ENCODE measurements at regions not wholly inside any gene's neighbourhood (a gene's known extent, or its start where the extent isn't known, plus 50 kb on each side); places are given as distances from the start of the nearest gene placed in this dataset.

DNA sequence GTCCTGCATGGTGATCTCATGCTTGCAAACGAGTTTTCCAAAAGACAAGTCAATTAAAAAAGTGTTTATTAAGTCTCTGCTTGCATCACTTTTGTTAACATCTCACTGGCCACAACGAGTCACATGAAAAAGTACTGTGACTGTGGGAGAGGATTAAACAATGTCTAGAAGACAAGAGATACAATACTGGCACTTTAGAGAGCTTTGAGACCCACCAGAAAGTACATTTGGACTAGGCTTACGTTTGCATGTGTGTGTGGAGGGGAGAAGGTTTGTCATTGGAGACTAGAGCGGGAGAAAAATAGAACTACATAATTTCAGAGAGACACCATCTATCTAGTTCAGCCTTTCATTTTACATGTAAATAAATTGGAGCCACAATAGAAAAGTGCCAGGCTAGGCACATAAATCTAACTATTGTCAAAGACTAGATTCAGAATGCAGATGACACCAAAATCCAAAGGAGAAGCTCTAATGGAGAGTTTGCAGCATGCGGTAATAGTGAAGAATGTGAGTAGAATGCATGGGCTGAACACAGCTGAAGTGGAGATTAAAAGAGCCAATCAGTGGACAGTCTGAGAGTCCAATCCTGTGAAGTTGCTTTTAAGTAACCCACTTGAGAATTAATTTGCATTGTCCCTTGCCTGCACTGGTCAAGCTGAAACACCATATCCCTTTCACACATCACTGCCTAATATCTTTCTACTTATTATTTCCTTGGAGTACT is 977.4 kb upstream of the FAT3 start:
- intact Hi-C loops (cut with micrococcal nuclease), result no loop called here
- Mint-ChIP-seq H3K9me3 (no peaks in the 10 kb centered on the region), H3K4me1 (ENCODE audit: low read depth) (no peaks in the 10 kb centered on the region), H3K4me3 (ENCODE audit: low read depth) (no peak overlapping the region), H3K27ac (no peak overlapping the region), H3K36me3 (ENCODE audit: low read depth) (no peaks in the 10 kb centered on the region), H3K27me3 (ENCODE audit: low read depth) (no peaks in the 10 kb centered on the region)
- DNase-seq (ENCODE audit: low spot score), result no peak

DNA sequence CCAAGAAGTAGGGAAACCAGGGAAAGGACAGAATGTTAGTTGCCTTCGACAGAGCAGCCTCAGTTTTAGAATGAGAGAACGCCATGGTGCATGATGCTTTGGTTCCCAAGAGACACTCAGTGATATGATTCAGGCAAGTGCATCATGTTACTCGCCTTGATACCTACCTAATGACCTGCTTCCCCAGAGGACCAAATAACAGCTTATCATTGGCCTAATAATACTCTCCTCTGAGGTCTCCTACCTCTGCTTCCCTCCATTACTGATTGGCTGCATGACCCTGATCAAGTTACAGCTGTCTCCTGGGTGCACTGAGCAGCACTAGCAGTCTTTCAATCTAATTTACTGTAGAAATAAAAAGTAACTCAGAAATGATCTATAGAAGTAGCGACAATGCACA is 979.7 kb upstream of the FAT3 start:
- Mint-ChIP-seq H3K27ac (no peak overlapping the region), H3K27me3 (ENCODE audit: low read depth) (no peaks in the 10 kb centered on the region), H3K4me1 (ENCODE audit: low read depth) (no peaks in the 10 kb centered on the region), H3K4me3 (ENCODE audit: low read depth) (no peak overlapping the region), H3K9me3 (no peaks in the 10 kb centered on the region), H3K36me3 (ENCODE audit: low read depth) (no peaks in the 10 kb centered on the region)
- DNase-seq (ENCODE audit: low spot score), result no peak
- intact Hi-C loops (cut with micrococcal nuclease), result no loop called here

DNA sequence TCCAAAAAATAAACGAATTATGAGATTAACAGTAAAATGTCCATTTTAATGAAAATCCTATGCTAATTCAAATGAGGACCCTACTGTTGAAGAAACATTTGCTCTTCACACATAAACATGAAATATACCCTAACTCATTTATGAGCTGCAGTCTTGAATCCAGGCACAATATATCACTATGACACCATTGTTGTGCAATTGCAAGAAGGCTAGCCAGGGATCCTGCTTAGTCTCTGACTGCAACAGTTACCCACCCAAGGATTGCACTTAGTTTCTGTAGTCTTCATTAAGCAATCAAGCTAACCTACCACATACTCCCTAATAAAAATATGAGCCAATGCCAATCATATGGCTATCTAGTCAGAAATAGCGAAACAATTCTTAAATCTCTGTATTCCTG is 981.0 kb upstream of the FAT3 start:
- no peaks in the 10 kb centered on the region for H3K9me3 Mint-ChIP-seq
- DNase-seq (ENCODE audit: low spot score), result no peak
- H3K27ac Mint-ChIP-seq, result no peak overlapping the region
- H3K4me3 Mint-ChIP-seq (ENCODE audit: low read depth), result no peak overlapping the region
- H3K36me3 Mint-ChIP-seq (ENCODE audit: low read depth), result no peaks in the 10 kb centered on the region
- no peaks in the 10 kb centered on the region for H3K4me1 Mint-ChIP-seq (ENCODE audit: low read depth)
- H3K27me3 Mint-ChIP-seq (ENCODE audit: low read depth), result no peaks in the 10 kb centered on the region
- intact Hi-C loops (cut with micrococcal nuclease), result no loop called here

DNA sequence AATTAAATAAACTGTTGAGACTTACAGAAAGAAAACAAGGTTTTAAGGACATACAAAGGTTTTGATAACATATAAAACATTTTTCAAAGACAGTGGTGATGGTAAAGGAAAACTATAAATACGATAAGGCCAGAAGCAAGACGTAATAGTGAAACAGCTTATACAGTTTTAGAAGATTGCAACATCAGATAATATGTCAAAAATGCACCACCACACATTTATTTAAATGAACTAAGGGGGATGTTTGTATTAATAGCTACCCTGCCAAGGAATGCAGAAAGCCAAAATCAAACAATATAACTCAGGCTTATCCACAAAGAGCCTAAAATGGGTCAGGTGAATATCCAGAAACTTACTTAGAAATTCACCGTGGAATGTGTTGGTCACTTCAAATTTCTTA is 981.6 kb upstream of the FAT3 start:
- H3K27me3 Mint-ChIP-seq (ENCODE audit: low read depth), result no peaks in the 10 kb centered on the region
- no peak overlapping the region for H3K4me3 Mint-ChIP-seq (ENCODE audit: low read depth)
- no peaks in the 10 kb centered on the region for H3K36me3 Mint-ChIP-seq (ENCODE audit: low read depth)
- no peaks in the 10 kb centered on the region for H3K9me3 Mint-ChIP-seq
- H3K27ac Mint-ChIP-seq, result no peak overlapping the region
- intact Hi-C loops (cut with micrococcal nuclease), result no loop called here
- DNase-seq (ENCODE audit: low spot score), result no peak
- no peaks in the 10 kb centered on the region for H3K4me1 Mint-ChIP-seq (ENCODE audit: low read depth)

DNA sequence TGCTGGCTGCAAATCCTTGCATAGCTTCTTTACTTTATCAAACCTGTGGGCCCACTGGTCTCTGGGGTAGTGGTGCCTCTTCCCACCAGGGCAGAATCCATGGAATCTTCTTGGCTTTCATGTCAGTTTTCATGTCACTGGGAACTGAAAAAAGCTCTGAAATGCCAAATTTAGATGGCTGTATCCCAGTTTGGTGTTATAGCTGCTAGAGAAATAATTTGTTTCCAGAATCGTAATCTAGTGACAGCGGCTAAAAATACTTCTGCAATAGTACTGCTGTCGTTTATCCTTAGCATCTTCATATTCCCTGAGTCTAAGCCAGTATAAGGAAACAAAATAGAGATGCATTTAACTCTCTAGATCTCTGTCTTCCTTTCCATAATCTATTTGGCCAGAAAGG is 983.4 kb upstream of the FAT3 start:
- H3K36me3 Mint-ChIP-seq (ENCODE audit: low read depth), result no peaks in the 10 kb centered on the region
- H3K9me3 Mint-ChIP-seq, result no peaks in the 10 kb centered on the region
- no peak overlapping the region for H3K27ac Mint-ChIP-seq
- no peaks in the 10 kb centered on the region for H3K4me1 Mint-ChIP-seq (ENCODE audit: low read depth)
- no peak for DNase-seq (ENCODE audit: low spot score)
- intact Hi-C loops (cut with micrococcal nuclease), result no loop called here
- no peaks in the 10 kb centered on the region for H3K27me3 Mint-ChIP-seq (ENCODE audit: low read depth)
- H3K4me3 Mint-ChIP-seq (ENCODE audit: low read depth), result no peak overlapping the region

DNA sequence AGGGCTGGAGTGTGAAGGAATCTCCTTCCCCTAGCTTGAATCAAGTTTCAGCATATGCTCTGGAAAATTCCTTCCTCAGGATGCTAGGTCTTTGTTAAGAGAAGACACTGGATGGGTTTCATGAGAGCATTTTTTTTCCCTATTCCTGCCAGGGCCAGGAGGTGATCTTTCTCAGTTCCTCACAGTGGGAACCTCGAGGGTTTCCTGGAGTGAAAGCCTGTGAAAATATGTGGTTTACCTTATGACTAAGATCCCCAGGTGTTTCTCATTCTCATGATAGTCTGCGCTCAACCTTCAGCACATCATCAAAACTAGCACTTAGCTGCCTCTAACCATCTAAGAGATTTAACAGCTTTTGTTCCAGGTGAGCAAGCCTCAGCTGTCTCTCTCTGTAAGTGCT is 985.3 kb upstream of the FAT3 start:
- intact Hi-C loops (cut with micrococcal nuclease), result no loop called here
- Mint-ChIP-seq H3K36me3 (ENCODE audit: low read depth) (no peaks in the 10 kb centered on the region), H3K4me3 (ENCODE audit: low read depth) (no peak overlapping the region), H3K27me3 (ENCODE audit: low read depth) (no peaks in the 10 kb centered on the region), H3K4me1 (ENCODE audit: low read depth) (no peaks in the 10 kb centered on the region), H3K9me3 (no peaks in the 10 kb centered on the region), H3K27ac (no peak overlapping the region)
- DNase-seq (ENCODE audit: low spot score), result no peak

DNA sequence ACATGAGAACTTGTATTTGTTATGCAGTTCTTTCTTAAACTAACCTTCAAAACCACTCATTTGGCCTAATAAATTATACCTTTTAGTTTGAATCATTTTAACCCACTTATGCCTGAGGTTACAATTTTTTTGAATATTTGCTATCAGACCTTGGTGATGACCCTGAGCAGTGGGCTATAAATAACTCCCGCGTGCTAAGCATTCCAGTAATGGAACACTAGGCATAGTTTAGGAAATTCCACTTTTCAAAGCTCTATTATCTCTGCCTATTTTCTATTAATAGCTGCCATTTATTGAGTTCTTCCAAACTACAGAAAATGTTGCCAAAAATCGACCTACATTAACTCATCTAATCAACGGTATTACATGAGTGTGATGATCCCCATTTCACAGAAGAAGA is 993.4 kb upstream of the FAT3 start:
- H3K9me3 Mint-ChIP-seq, result peaks cover 6% of the 10 kb centered on the region
- no peaks in the 10 kb centered on the region for H3K36me3 Mint-ChIP-seq (ENCODE audit: low read depth)
- no peaks in the 10 kb centered on the region for H3K4me1 Mint-ChIP-seq (ENCODE audit: low read depth)
- intact Hi-C loops (cut with micrococcal nuclease), result no loop called here
- H3K27ac Mint-ChIP-seq, result no peak overlapping the region
- DNase-seq (ENCODE audit: low spot score), result no peak
- H3K27me3 Mint-ChIP-seq (ENCODE audit: low read depth), result no peaks in the 10 kb centered on the region
- no peak overlapping the region for H3K4me3 Mint-ChIP-seq (ENCODE audit: low read depth)

DNA sequence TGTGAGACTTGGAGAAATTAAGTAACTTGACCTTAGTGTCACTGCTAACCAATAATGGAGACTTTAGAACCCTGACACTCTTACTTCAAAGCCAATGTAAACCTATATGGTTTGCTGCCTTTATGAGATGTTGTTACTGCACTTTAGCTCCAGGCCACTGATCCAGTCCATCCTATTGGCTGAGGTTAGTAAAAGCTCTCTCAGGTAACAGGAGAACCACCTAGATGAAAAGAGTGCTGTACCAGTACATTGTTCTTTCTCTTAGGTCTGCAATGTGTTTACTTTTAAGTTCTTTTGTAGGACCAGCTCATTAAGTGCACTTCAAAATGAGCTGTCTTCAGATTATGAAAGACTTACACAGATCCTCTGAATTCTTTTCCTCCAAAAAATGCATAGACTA is 994.0 kb upstream of the FAT3 start:
- Mint-ChIP-seq H3K4me1 (ENCODE audit: low read depth) (no peaks in the 10 kb centered on the region), H3K9me3 (peaks cover 6% of the 10 kb centered on the region), H3K27me3 (ENCODE audit: low read depth) (no peaks in the 10 kb centered on the region), H3K36me3 (ENCODE audit: low read depth) (no peaks in the 10 kb centered on the region), H3K27ac (no peak overlapping the region), H3K4me3 (ENCODE audit: low read depth) (no peak overlapping the region)
- no peak for DNase-seq (ENCODE audit: low spot score)
- intact Hi-C loops (cut with micrococcal nuclease), result no loop called here

DNA sequence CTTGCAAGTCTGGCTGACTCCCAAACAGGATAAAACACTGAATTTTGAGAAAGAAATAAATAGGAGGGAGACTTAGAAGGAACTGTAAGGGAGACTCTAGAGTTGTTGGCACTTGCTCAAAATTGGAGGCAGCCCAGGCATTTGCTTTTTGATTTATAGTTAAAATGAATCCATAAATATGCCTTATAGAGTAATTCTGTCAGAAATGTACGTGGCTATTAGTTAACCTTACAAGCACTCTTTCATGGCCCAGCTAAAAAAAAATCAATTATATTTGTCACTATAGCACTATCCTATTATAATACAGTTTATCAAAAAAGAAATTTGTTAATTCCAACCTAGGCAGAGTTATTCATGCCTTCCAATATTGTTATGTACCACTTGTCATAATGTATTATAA is 1000.0 kb upstream of the CHORDC1 start:
- Mint-ChIP-seq H3K4me3 (ENCODE audit: low read depth) (no peak overlapping the region), H3K36me3 (ENCODE audit: low read depth) (no peaks in the 10 kb centered on the region), H3K27me3 (ENCODE audit: low read depth) (no peaks in the 10 kb centered on the region), H3K27ac (no peak overlapping the region), H3K4me1 (ENCODE audit: low read depth) (no peaks in the 10 kb centered on the region), H3K9me3 (peaks cover 9% of the 10 kb centered on the region)
- no peak for DNase-seq (ENCODE audit: low spot score)
- intact Hi-C loops (cut with micrococcal nuclease), result no loop called here

DNA sequence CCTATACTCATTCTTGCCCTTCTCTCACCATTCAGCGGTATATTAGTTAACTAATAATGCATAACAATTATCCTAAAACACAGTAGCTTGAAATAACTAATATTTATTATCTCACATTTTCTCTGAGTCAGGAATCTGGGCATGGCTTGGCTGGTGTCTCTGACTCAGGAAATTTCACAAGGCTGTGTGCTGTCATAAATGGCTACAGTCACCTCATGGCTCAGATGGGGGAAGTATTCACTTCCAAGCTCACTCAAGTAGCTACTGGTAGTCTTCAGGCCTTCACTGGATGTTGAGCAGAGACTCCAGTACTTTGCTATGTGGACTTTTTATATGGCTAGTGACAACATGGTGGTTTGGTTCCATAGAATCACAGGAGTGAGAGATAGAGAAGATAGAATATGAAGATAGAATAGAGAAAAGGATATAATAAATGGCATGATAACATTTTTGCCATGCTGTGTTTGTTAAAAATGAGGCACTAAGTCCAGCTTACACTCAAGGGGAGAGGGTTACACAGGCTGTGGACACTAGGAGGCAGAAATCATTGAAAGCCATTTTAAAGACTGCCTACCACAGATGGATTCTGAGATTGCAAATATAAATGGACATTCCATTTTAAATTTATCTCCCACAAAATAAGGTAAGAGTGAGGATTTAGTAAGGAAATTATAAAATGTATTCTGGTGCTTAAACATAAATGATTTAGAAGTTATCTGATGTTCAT is 997.8 kb upstream of the CHORDC1 start:
- Mint-ChIP-seq H3K4me1 (ENCODE audit: low read depth) (no peaks in the 10 kb centered on the region), H3K9me3 (peaks cover 5% of the 10 kb centered on the region), H3K36me3 (ENCODE audit: low read depth) (no peaks in the 10 kb centered on the region), H3K4me3 (ENCODE audit: low read depth) (no peak overlapping the region), H3K27ac (no peak overlapping the region), H3K27me3 (ENCODE audit: low read depth) (no peaks in the 10 kb centered on the region)
- no peak for DNase-seq (ENCODE audit: low spot score)
- intact Hi-C loops (cut with micrococcal nuclease), result no loop called here

DNA sequence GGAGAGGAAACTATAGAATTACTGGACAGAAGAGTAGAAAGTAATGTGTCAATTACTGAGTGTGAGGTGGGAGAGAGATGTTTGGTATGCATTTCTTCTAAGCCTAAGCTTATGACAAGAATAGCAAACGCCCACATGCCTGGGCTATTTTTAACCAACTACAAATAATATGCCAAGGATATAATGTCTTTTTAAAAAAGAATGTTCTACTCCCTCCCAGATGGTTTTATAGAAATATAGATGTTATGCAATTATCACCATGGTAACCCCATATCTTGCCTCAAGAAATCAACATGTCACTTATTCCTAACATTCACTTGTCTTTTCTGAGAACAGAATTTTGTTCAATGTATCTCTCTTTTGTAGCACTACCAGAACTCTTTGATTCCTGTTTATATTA is 996.7 kb upstream of the CHORDC1 start:
- intact Hi-C loops (cut with micrococcal nuclease), result no loop called here
- Mint-ChIP-seq H3K27ac (no peak overlapping the region), H3K4me1 (ENCODE audit: low read depth) (no peaks in the 10 kb centered on the region), H3K4me3 (ENCODE audit: low read depth) (no peak overlapping the region), H3K36me3 (ENCODE audit: low read depth) (no peaks in the 10 kb centered on the region), H3K9me3 (peaks cover 5% of the 10 kb centered on the region), H3K27me3 (ENCODE audit: low read depth) (no peaks in the 10 kb centered on the region)
- no peak for DNase-seq (ENCODE audit: low spot score)

DNA sequence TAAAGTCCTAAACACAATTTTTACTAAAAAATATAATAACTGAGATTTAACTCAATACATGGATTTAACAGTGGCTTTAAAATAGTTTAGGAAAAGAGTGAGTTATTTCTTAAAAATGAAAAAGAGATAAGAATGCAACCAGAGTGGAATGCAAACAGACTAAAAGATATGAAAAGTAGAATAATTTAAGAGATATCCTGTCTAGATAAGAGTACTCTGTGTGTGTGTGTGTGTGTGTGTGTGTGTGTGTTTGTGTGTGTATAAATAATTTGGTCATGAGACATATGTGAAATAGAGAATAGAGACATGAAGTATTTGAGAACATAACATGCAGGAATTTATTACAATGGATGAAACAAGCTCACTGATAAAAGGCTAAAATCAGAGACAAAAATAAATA is 986.9 kb upstream of the CHORDC1 start:
- H3K4me3 Mint-ChIP-seq (ENCODE audit: low read depth), result no peak overlapping the region
- no peaks in the 10 kb centered on the region for H3K36me3 Mint-ChIP-seq (ENCODE audit: low read depth)
- intact Hi-C loops (cut with micrococcal nuclease), result no loop called here
- H3K9me3 Mint-ChIP-seq, result peaks cover 11% of the 10 kb centered on the region
- no peaks in the 10 kb centered on the region for H3K4me1 Mint-ChIP-seq (ENCODE audit: low read depth)
- no peak overlapping the region for H3K27ac Mint-ChIP-seq
- H3K27me3 Mint-ChIP-seq (ENCODE audit: low read depth), result no peaks in the 10 kb centered on the region
- DNase-seq (ENCODE audit: low spot score), result no peak

DNA sequence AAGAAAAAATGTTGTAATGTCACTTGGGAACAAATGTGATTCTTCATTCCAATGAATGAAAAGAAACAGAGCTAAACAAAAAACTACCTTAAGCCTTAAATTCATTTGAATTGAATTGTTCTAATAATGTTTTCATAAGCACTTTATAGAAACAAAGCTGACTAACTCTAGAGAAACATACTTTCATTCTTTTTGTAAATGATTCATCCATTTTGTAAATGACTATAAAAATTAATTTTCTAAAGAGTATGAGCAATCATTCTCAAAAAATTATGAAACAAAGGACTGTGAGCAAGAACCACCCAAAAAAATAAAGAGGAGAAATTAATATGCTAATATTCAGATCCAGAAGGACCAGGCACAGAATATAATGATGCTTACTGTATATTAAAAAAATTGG is 986.5 kb upstream of the CHORDC1 start:
- DNase-seq (ENCODE audit: low spot score), result no peak
- intact Hi-C loops (cut with micrococcal nuclease), result no loop called here
- no peaks in the 10 kb centered on the region for H3K4me1 Mint-ChIP-seq (ENCODE audit: low read depth)
- H3K27ac Mint-ChIP-seq, result no peak overlapping the region
- no peaks in the 10 kb centered on the region for H3K27me3 Mint-ChIP-seq (ENCODE audit: low read depth)
- H3K9me3 Mint-ChIP-seq, result peaks cover 11% of the 10 kb centered on the region
- H3K36me3 Mint-ChIP-seq (ENCODE audit: low read depth), result no peaks in the 10 kb centered on the region
- H3K4me3 Mint-ChIP-seq (ENCODE audit: low read depth), result no peak overlapping the region
